Fibroblast of skin of right biceps (primary cell): ENCODE measurements at regions not wholly inside any gene's neighbourhood (a gene's known extent, or its start where the extent isn't known, plus 50 kb on each side); places are given as distances from the start of the nearest gene placed in this dataset.

Experiments used
- DNase-seq: peaks from one replicate; pipeline ENCODE4 v3.0.0-alpha.2; 2013

GRCh38 chrY:14895821-14896220 lies 371.5 kb downstream of the NLGN4Y start:
- peak; percentile 10 for DNase-seq

GRCh38 chrY:14905894-14906293 lies 381.6 kb downstream of the NLGN4Y start:
- DNase-seq, result no peak
